ENCODE measurements at regions not wholly inside any gene's neighbourhood (a gene's known extent, or its start where the extent isn't known, plus 50 kb on each side); places are given as distances from the start of the nearest gene placed in this dataset.
A peak's percentile ranks its signal among the peaks of the same experiment; 100 is the strongest.

GRCh38 chr2:121992700-121993099, 237.2 kb downstream of the TSN start:
- Histone ChIP-seq H3K27me3 (ENCODE audit: control insufficient read depth in 3 of 3, insufficient read depth in 3 of 3, low read length in 3 of 3) (peaks cover 0 to 8% (median 0%) of the 10 kb centered on the region in 3 donors), H3K9me3 (ENCODE audit: control insufficient read depth in 2 of 2, insufficient read depth in 1 of 2, low read depth in 1 of 2, low read length in 1 of 2) (no peaks in the 10 kb centered on the region), H3K4me1 (ENCODE audit: control insufficient read depth in 3 of 3, insufficient read depth in 2 of 3, low read depth in 1 of 3, low read length in 2 of 3) (no peaks in the 10 kb centered on the region), H3K27ac (ENCODE audit: low read depth in 1 of 3, low read length in 2 of 3) (no peak overlapping the region), H3K36me3 (ENCODE audit: control insufficient read depth in 3 of 3, insufficient read depth in 2 of 3, low read depth in 1 of 3, low read length in 3 of 3) (no peaks in the 10 kb centered on the region), H3K4me3 (ENCODE audit: low read depth in 1 of 3, low read length in 3 of 3) (no peak overlapping the region)
- DNase-seq (no peak), FAIRE-seq (no peak)
- 26 to 55% (median 37%) methylated on average over 3 of the region's 3 CpGs for WGBS, 3 donors

DNA sequence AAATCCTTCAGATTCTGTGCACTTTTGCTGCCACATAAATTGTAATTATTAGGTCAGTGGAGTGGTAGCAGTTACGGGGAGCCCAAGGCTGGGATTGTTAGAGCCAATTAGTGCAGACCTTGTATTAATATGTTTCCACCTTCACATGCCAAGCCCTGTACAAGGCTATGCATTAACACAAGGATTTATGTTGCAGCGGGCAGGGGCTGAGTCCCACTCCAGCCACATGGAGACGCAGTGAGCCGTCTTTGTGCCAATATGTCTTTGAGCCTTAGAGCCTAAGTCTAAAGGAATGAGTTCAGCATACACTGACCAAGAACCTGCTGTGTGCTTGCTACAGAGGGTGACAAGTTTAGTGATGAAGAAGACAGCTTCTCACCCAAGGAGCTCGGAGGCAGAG, 238.2 kb downstream of the TSN start:
- H3K36me3 ChIP-seq (ENCODE audit: control insufficient read depth in 3 of 3, insufficient read depth in 2 of 3, low read depth in 1 of 3, low read length in 3 of 3), result no peaks in the 10 kb centered on the region
- H3K4me3 ChIP-seq (ENCODE audit: low read depth in 1 of 3, low read length in 3 of 3), result no peak overlapping the region
- FAIRE-seq (no peak), DNase-seq (no peak)
- H3K27me3 ChIP-seq (ENCODE audit: control insufficient read depth in 3 of 3, insufficient read depth in 3 of 3, low read length in 3 of 3), result peaks cover 0 to 8% (median 0%) of the 10 kb centered on the region in 3 donors
- H3K27ac ChIP-seq (ENCODE audit: low read depth in 1 of 3, low read length in 2 of 3), result no peak overlapping the region
- no peaks in the 10 kb centered on the region for H3K4me1 ChIP-seq (ENCODE audit: control insufficient read depth in 3 of 3, insufficient read depth in 2 of 3, low read depth in 1 of 3, low read length in 2 of 3)
- no peaks in the 10 kb centered on the region for H3K9me3 ChIP-seq (ENCODE audit: control insufficient read depth in 2 of 2, insufficient read depth in 1 of 2, low read depth in 1 of 2, low read length in 1 of 2)
- 67 to 84% (median 75%) methylated on average over 5 of the region's 5 CpGs for WGBS, 3 donors

GRCh38 chr2:121994238-121995206, 239.1 kb downstream of the TSN start:
- H3K36me3 ChIP-seq (ENCODE audit: control insufficient read depth in 3 of 3, insufficient read depth in 2 of 3, low read depth in 1 of 3, low read length in 3 of 3), result no peaks in the 10 kb centered on the region
- H3K27me3 ChIP-seq (ENCODE audit: control insufficient read depth in 3 of 3, insufficient read depth in 3 of 3, low read length in 3 of 3), result peaks cover 0 to 8% (median 0%) of the 10 kb centered on the region in 3 donors
- FAIRE-seq (no peak), DNase-seq (no peak)
- H3K4me1 ChIP-seq (ENCODE audit: control insufficient read depth in 3 of 3, insufficient read depth in 2 of 3, low read depth in 1 of 3, low read length in 2 of 3), result no peaks in the 10 kb centered on the region
- 61 to 72% (median 61%) methylated on average over 3 of the region's 3 CpGs for WGBS, 3 donors
- no peaks in the 10 kb centered on the region for H3K9me3 ChIP-seq (ENCODE audit: control insufficient read depth in 2 of 2, insufficient read depth in 1 of 2, low read depth in 1 of 2, low read length in 1 of 2)
- no peak overlapping the region for H3K27ac ChIP-seq (ENCODE audit: low read depth in 1 of 3, low read length in 2 of 3)
- H3K4me3 ChIP-seq (ENCODE audit: low read depth in 1 of 3, low read length in 3 of 3), result no peak overlapping the region

DNA sequence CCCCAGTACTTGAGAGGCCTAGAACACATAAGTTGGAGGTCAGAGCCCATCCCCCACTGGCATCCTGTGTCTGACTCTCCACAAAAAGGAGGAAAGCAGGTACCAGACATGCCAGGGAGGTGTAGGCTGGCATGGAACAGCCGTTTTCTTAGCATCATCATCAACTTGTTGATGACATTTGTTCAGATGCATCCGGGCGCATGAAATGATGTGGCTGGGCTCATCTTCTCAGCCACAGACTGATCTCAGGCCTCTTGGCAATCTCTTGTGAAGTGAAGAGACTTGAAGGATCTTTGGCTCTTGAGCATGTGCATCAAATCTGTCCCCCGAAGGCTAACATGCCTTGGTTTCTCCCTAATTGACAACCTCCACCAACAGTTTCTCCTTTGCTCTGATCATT, 243.3 kb downstream of the TSN start:
- Histone ChIP-seq H3K27me3 (ENCODE audit: control insufficient read depth in 3 of 3, insufficient read depth in 3 of 3, low read length in 3 of 3) (peaks cover 0 to 6% (median 0%) of the 10 kb centered on the region in 3 donors), H3K36me3 (ENCODE audit: control insufficient read depth in 3 of 3, insufficient read depth in 2 of 3, low read depth in 1 of 3, low read length in 3 of 3) (no peaks in the 10 kb centered on the region), H3K4me1 (ENCODE audit: control insufficient read depth in 3 of 3, insufficient read depth in 2 of 3, low read depth in 1 of 3, low read length in 2 of 3) (no peaks in the 10 kb centered on the region), H3K27ac (ENCODE audit: low read depth in 1 of 3, low read length in 2 of 3) (no peak overlapping the region), H3K9me3 (ENCODE audit: control insufficient read depth in 2 of 2, insufficient read depth in 1 of 2, low read depth in 1 of 2, low read length in 1 of 2) (no peaks in the 10 kb centered on the region), H3K4me3 (ENCODE audit: low read depth in 1 of 3, low read length in 3 of 3) (no peak overlapping the region)
- WGBS, 3 donors, result 67 to 73% (median 73%) methylated on average over 4 of the region's 4 CpGs
- no peak for FAIRE-seq
- DNase-seq, result no peak

DNA sequence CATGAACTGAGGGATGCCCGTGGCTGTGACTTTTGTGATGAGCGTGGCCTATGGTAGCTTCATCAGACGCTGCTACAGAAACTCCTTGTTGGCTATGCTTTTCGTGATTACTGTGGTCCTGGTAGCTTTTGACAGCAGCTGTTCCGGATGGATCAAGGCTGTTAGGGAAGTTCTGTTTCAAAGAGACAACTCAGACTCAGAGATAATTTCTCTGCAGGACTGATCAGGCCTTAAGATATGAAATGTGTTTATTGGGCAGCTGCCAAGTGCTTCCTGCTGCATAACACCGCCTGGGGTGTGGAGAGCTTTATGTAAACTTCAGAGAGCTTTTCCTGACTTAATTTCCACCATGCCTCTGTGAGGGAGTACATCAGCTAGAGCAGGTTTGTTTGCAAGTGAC, 243.8 kb downstream of the TSN start:
- no peaks in the 10 kb centered on the region for H3K9me3 ChIP-seq (ENCODE audit: control insufficient read depth in 2 of 2, insufficient read depth in 1 of 2, low read depth in 1 of 2, low read length in 1 of 2)
- FAIRE-seq, result no peak
- no peaks in the 10 kb centered on the region for H3K36me3 ChIP-seq (ENCODE audit: control insufficient read depth in 3 of 3, insufficient read depth in 2 of 3, low read depth in 1 of 3, low read length in 3 of 3)
- DNase-seq, result peak; percentile 9 to 23
- H3K27me3 ChIP-seq (ENCODE audit: control insufficient read depth in 3 of 3, insufficient read depth in 3 of 3, low read length in 3 of 3), result peaks cover 0 to 6% (median 0%) of the 10 kb centered on the region in 3 donors
- no peaks in the 10 kb centered on the region for H3K4me1 ChIP-seq (ENCODE audit: control insufficient read depth in 3 of 3, insufficient read depth in 2 of 3, low read depth in 1 of 3, low read length in 2 of 3)
- H3K4me3 ChIP-seq (ENCODE audit: low read depth in 1 of 3, low read length in 3 of 3), result no peak overlapping the region
- 14 to 25% (median 20%) methylated on average over 6 of the region's 6 CpGs for WGBS, 3 donors
- H3K27ac ChIP-seq (ENCODE audit: low read depth in 1 of 3, low read length in 2 of 3), result no peak overlapping the region

GRCh38 chr2:122000556-122001340, 245.3 kb downstream of the TSN start:
- FAIRE-seq (no peak), DNase-seq (no peak)
- Histone ChIP-seq H3K9me3 (ENCODE audit: control insufficient read depth in 2 of 2, insufficient read depth in 1 of 2, low read depth in 1 of 2, low read length in 1 of 2) (no peaks in the 10 kb centered on the region), H3K36me3 (ENCODE audit: control insufficient read depth in 3 of 3, insufficient read depth in 2 of 3, low read depth in 1 of 3, low read length in 3 of 3) (no peaks in the 10 kb centered on the region), H3K27ac (ENCODE audit: low read depth in 1 of 3, low read length in 2 of 3) (no peak overlapping the region), H3K4me1 (ENCODE audit: control insufficient read depth in 3 of 3, insufficient read depth in 2 of 3, low read depth in 1 of 3, low read length in 2 of 3) (no peaks in the 10 kb centered on the region), H3K27me3 (ENCODE audit: control insufficient read depth in 3 of 3, insufficient read depth in 3 of 3, low read length in 3 of 3) (peaks cover 0 to 2% (median 0%) of the 10 kb centered on the region in 3 donors), H3K4me3 (ENCODE audit: low read depth in 1 of 3, low read length in 3 of 3) (no peak overlapping the region)
- WGBS, 3 donors, result 85 to 90% (median 87%) methylated on average over 21 of the region's 21 CpGs

DNA sequence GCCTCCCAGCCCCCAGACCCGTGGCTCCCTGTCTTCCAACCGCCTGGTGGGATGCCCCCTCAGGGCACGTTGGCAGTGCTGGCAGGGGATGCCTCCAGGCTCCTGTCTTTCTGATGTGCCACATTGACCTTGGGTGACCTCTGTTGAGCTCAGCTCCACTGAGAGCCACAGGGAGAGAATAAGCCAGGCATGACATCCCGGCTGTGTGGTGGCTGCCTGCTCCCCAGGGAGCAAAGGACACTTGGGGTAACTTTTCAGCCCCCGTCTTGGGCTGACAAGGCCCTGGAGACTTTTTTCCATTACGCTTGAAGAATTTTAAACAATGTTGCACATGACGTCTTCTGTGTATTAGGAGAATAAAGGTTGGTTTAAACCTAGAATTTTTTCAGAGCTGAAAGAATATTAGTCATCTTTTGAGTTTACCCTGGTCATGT, 246.0 kb downstream of the TSN start:
- Histone ChIP-seq H3K9me3 (ENCODE audit: control insufficient read depth in 2 of 2, insufficient read depth in 1 of 2, low read depth in 1 of 2, low read length in 1 of 2) (no peaks in the 10 kb centered on the region), H3K27ac (ENCODE audit: low read depth in 1 of 3, low read length in 2 of 3) (no peak overlapping the region), H3K4me1 (ENCODE audit: control insufficient read depth in 3 of 3, insufficient read depth in 2 of 3, low read depth in 1 of 3, low read length in 2 of 3) (no peaks in the 10 kb centered on the region), H3K36me3 (ENCODE audit: control insufficient read depth in 3 of 3, insufficient read depth in 2 of 3, low read depth in 1 of 3, low read length in 3 of 3) (no peaks in the 10 kb centered on the region), H3K27me3 (ENCODE audit: control insufficient read depth in 3 of 3, insufficient read depth in 3 of 3, low read length in 3 of 3) (no peaks in the 10 kb centered on the region), H3K4me3 (ENCODE audit: low read depth in 1 of 3, low read length in 3 of 3) (no peak overlapping the region)
- no peak for FAIRE-seq
- WGBS, 3 donors, result 68 to 85% (median 77%) methylated on average over 7 of the region's 7 CpGs
- DNase-seq, result no peak

DNA sequence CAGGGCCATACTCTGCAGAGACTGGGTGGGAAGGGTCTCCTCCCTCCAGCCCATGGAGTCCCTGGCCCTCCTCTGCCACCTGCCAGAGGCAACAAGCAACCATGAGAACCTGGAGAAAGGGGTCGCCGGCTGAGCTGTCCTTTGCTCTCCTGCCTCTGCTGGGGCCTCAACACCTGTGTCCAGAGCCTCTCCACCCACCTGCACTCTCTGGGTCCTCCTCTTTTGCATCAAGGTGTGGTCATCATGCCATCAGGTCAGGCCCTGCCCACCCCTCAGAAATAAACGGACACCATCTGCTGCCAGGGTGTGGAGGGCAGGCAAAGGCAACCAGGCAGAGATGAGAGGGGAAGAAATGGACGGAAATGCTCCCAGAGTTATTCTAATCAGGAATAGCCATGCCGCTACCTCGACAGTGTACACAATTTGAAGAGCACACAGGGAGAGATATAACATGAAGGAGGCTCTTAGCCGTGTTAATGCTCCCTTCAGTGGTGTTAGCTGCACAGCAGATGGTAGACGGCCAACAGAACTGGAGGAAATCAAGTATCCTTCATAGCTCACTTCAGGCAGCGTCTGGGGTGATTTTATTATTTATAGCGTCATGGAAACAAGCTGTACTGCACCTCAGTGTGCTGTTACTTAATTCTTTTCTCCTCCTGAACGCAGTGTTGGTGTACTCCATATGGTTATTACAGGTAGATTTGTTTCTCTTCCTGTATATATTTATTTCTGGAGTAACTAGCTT, 247.9 kb downstream of the TSN start:
- Histone ChIP-seq H3K9me3 (ENCODE audit: control insufficient read depth in 2 of 2, insufficient read depth in 1 of 2, low read depth in 1 of 2, low read length in 1 of 2) (no peaks in the 10 kb centered on the region), H3K27ac (ENCODE audit: low read depth in 1 of 3, low read length in 2 of 3) (no peak overlapping the region), H3K27me3 (ENCODE audit: control insufficient read depth in 3 of 3, insufficient read depth in 3 of 3, low read length in 3 of 3) (no peaks in the 10 kb centered on the region), H3K4me1 (ENCODE audit: control insufficient read depth in 3 of 3, insufficient read depth in 2 of 3, low read depth in 1 of 3, low read length in 2 of 3) (no peaks in the 10 kb centered on the region), H3K36me3 (ENCODE audit: control insufficient read depth in 3 of 3, insufficient read depth in 2 of 3, low read depth in 1 of 3, low read length in 3 of 3) (no peaks in the 10 kb centered on the region), H3K4me3 (ENCODE audit: low read depth in 1 of 3, low read length in 3 of 3) (no peak overlapping the region)
- WGBS, 3 donors, result 67 to 76% (median 68%) methylated on average over 11 of the region's 11 CpGs
- FAIRE-seq, result no peak
- DNase-seq, result peak in 1 of 2 donors; percentile 11
